ENCODE measurements at regions not wholly inside any gene's neighbourhood (a gene's known extent, or its start where the extent isn't known, plus 50 kb on each side); places are given as distances from the start of the nearest gene placed in this dataset.

GRCh38 chr14:58787592-58787991, 149.8 kb downstream of the DACT1 start:
- ATAC-seq (ENCODE audit: insufficient read depth, low read depth): no peak
- no peak overlapping the region for H3K4me3 ChIP-seq (ENCODE audit: low read depth in 1 of 2, low read length in 2 of 2)
- H3K27me3 ChIP-seq (ENCODE audit: insufficient read depth, low read length, poor library complexity): peaks cover 9% of the 10 kb centered on the region
- TF ChIP-seq CTCF (IDR thresholded peaks at IDR 0.05; ENCODE audit: borderline replicate concordance, extremely low read depth, low read length, poor library complexity, severe bottlenecking) (no peak), EZH2 (IDR thresholded peaks at IDR 0.05; ENCODE audit: borderline replicate concordance, low read depth, low read length, severe bottlenecking) (no peak)
- H3K27ac ChIP-seq (ENCODE audit: low read length): no peak overlapping the region
- H3K79me2 ChIP-seq (ENCODE audit: insufficient read depth, low read length): no peaks in the 10 kb centered on the region
- H3K4me2 ChIP-seq (ENCODE audit: insufficient read depth, low read length): no peak overlapping the region
- no peak for DNase-seq
- no peaks in the 10 kb centered on the region for H3K4me1 ChIP-seq (ENCODE audit: insufficient read depth, low read length)
- H3K9me3 ChIP-seq (ENCODE audit: insufficient read depth, low read length, severe bottlenecking): no peaks in the 10 kb centered on the region
- no peak overlapping the region for H3K9ac ChIP-seq (ENCODE audit: low read depth, low read length)
- no peaks in the 10 kb centered on the region for H3K36me3 ChIP-seq (ENCODE audit: insufficient read depth, low read length)
- no peak overlapping the region for H2AFZ ChIP-seq (ENCODE audit: low read depth, low read length)
- H4K20me1 ChIP-seq (ENCODE audit: insufficient read depth, low read length): no peaks in the 10 kb centered on the region

GRCh38 chr14:58788655-58789503, 151.1 kb downstream of the DACT1 start:
- TF ChIP-seq CTCF (IDR thresholded peaks at IDR 0.05; ENCODE audit: borderline replicate concordance, extremely low read depth, low read length, poor library complexity, severe bottlenecking) (no peak), EZH2 (IDR thresholded peaks at IDR 0.05; ENCODE audit: borderline replicate concordance, low read depth, low read length, severe bottlenecking) (no peak)
- no peak overlapping the region for H3K9ac ChIP-seq (ENCODE audit: low read depth, low read length)
- no peaks in the 10 kb centered on the region for H3K36me3 ChIP-seq (ENCODE audit: insufficient read depth, low read length)
- no peak overlapping the region for H3K27ac ChIP-seq (ENCODE audit: low read length)
- H3K9me3 ChIP-seq (ENCODE audit: insufficient read depth, low read length, severe bottlenecking): no peaks in the 10 kb centered on the region
- H3K4me3 ChIP-seq (ENCODE audit: low read depth in 1 of 2, low read length in 2 of 2): no peak overlapping the region
- H4K20me1 ChIP-seq (ENCODE audit: insufficient read depth, low read length): no peaks in the 10 kb centered on the region
- peaks cover 9% of the 10 kb centered on the region for H3K27me3 ChIP-seq (ENCODE audit: insufficient read depth, low read length, poor library complexity)
- H2AFZ ChIP-seq (ENCODE audit: low read depth, low read length): no peak overlapping the region
- no peaks in the 10 kb centered on the region for H3K79me2 ChIP-seq (ENCODE audit: insufficient read depth, low read length)
- H3K4me1 ChIP-seq (ENCODE audit: insufficient read depth, low read length): no peaks in the 10 kb centered on the region
- no peak overlapping the region for H3K4me2 ChIP-seq (ENCODE audit: insufficient read depth, low read length)
- DNase-seq (no peak), ATAC-seq (ENCODE audit: insufficient read depth, low read depth) (no peak)

GRCh38 chr14:58789736-58790135, 152.0 kb downstream of the DACT1 start:
- Histone ChIP-seq H3K4me2 (ENCODE audit: insufficient read depth, low read length) (no peak overlapping the region), H3K27me3 (ENCODE audit: insufficient read depth, low read length, poor library complexity) (peaks cover 9% of the 10 kb centered on the region), H3K79me2 (ENCODE audit: insufficient read depth, low read length) (no peaks in the 10 kb centered on the region), H3K36me3 (ENCODE audit: insufficient read depth, low read length) (no peaks in the 10 kb centered on the region), H3K4me1 (ENCODE audit: insufficient read depth, low read length) (no peaks in the 10 kb centered on the region), H2AFZ (ENCODE audit: low read depth, low read length) (no peak overlapping the region), H3K27ac (ENCODE audit: low read length) (no peak overlapping the region), H3K9ac (ENCODE audit: low read depth, low read length) (no peak overlapping the region), H4K20me1 (ENCODE audit: insufficient read depth, low read length) (no peaks in the 10 kb centered on the region), H3K9me3 (ENCODE audit: insufficient read depth, low read length, severe bottlenecking) (no peaks in the 10 kb centered on the region), H3K4me3 (ENCODE audit: low read depth in 1 of 2, low read length in 2 of 2) (no peak overlapping the region)
- TF ChIP-seq CTCF (IDR thresholded peaks at IDR 0.05; ENCODE audit: borderline replicate concordance, extremely low read depth, low read length, poor library complexity, severe bottlenecking) (no peak), EZH2 (IDR thresholded peaks at IDR 0.05; ENCODE audit: borderline replicate concordance, low read depth, low read length, severe bottlenecking) (no peak)
- DNase-seq (no peak), ATAC-seq (ENCODE audit: insufficient read depth, low read depth) (no peak)

Data from DND-41 (cell line).